GM12878 (cell line): ENCODE measurements at regions not wholly inside any gene's neighbourhood (a gene's known extent, or its start where the extent isn't known, plus 50 kb on each side); places are given as distances from the start of the nearest gene placed in this dataset.

ENCODE experiments used
- ATAC-seq: fragments of 200-7000 bp; cut with Tn5 transposase; 3 replicates; pipeline ENCODE4 v1.9.1; 2020; ENCODE audit warnings: mild to moderate bottlenecking, moderate library complexity
- BruUV-seq: library from RNA; stranded (reverse); fragments of 400-500 nt; replicated peaks from 2 replicates; lab custom pipeline; 2021; lab: Mats Ljungman, UMichigan
- CTCF ChIA-PET: fragments of 300-600 bp; sonication (Branson Sonifier 250); formaldehyde crosslinking; extraction: SDS; loops from one replicate; lab custom pipeline; 2021; ENCODE audit warnings: inconsistent platforms; lab: Yijun Ruan, JAX
- POLR2A ChIA-PET: fragments of 350-600 bp; formaldehyde crosslinking; extraction: SDS; loops from one replicate; lab custom pipeline; 2021; ENCODE audit warnings: inconsistent platforms; lab: Charles Lee
- RAD21 ChIA-PET: fragments of 300-600 bp; sonication (Branson Sonifier 250); formaldehyde crosslinking; loops from one replicate; lab custom pipeline; 2023; ENCODE audit warnings: antibody characterized with exemption; ENCODE audit not compliant: unreplicated experiment; lab: Charles Lee
- SMC1A ChIA-PET: fragments of 300-600 bp; sonication (Branson Sonifier 250); formaldehyde crosslinking; loops from one replicate; lab custom pipeline; 2023; ENCODE audit not compliant: unreplicated experiment, uncharacterized antibody; lab: Charles Lee
- DNase-seq: peaks from one replicate; pipeline ENCODE4 v3.0.0-alpha.2; 2011; ENCODE audit warnings: low read depth, low spot score
- FAIRE-seq: peaks from 3 replicates; lab custom pipeline; 2011; peaks lifted over from hg19 to GRCh38; lab: Jason Lieb, UNC
- H2AFZ ChIP-seq: 2 replicates; pipeline ENCODE4 v1.6.0; 2011; ENCODE audit warnings: low read depth, low read length, control low read depth; ENCODE audit not compliant: control insufficient read depth
- H3K27ac ChIP-seq: 2 replicates; pipeline ENCODE4 v1.5.1; 2011; ENCODE audit warnings: control low read depth; ENCODE audit not compliant: control insufficient read depth, insufficient read depth
- H3K27me3 ChIP-seq, 2 experiments: replicated peaks in 1 of 2; 2 replicates each; pipeline versions ENCODE4 v1.6.0 to v1.6.1; 2011; ENCODE audit warnings: low read length in 1 of 2; ENCODE audit not compliant: control insufficient read depth in 2 of 2, insufficient read depth in 2 of 2
- H3K36me3 ChIP-seq, 2 experiments: 2 replicates each; pipeline ENCODE4 v1.5.1; 2011; ENCODE audit warnings: low read length in 1 of 2; ENCODE audit not compliant: control insufficient read depth in 2 of 2, insufficient read depth in 2 of 2
- H3K4me1 ChIP-seq: 2 replicates; pipeline ENCODE4 v1.6.1; 2011; ENCODE audit warnings: mild to moderate bottlenecking, low read length, moderate library complexity, mixed read lengths; ENCODE audit not compliant: control insufficient read depth, insufficient read depth
- H3K4me2 ChIP-seq: 2 replicates; pipeline ENCODE4 v1.6.0; 2011; ENCODE audit warnings: control low read depth; ENCODE audit not compliant: control insufficient read depth, insufficient read depth
- H3K4me3 ChIP-seq: fragments of 200-600 bp; sonication (generic); 2 replicates; pipeline ENCODE4 v1.5.1; 2016
- H3K79me2 ChIP-seq: 2 replicates; pipeline ENCODE4 v1.6.0; 2011; ENCODE audit warnings: low read length; ENCODE audit not compliant: control insufficient read depth, insufficient read depth
- H3K9ac ChIP-seq: 2 replicates; pipeline ENCODE4 v1.8.0; 2011; ENCODE audit warnings: low read length, control low read depth, mixed read lengths; ENCODE audit not compliant: control insufficient read depth, insufficient read depth
- H3K9me3 ChIP-seq: replicated peaks from 3 replicates; pipeline ENCODE4 v1.5.1; 2011; ENCODE audit warnings: mild to moderate bottlenecking, low read length; ENCODE audit not compliant: control insufficient read depth, insufficient read depth
- H4K20me1 ChIP-seq: 2 replicates; pipeline ENCODE4 v1.6.0; 2011; ENCODE audit not compliant: control insufficient read depth, insufficient read depth
- BACH1 ChIP-seq: fragments of 450-650 bp; IDR thresholded peaks from 2 replicates; pipeline ENCODE4 v1.6.1; 2017; ENCODE audit warnings: mild to moderate bottlenecking, borderline replicate concordance
- BMI1 ChIP-seq: fragments of 450-650 bp; IDR thresholded peaks from 2 replicates; pipeline ENCODE4 v1.6.1; 2016; ENCODE audit warnings: mild to moderate bottlenecking, moderate library complexity, borderline replicate concordance
- E2F8 ChIP-seq: fragments of 450-650 bp; IDR thresholded peaks from 2 replicates; pipeline ENCODE4 v1.6.1; 2018; ENCODE audit warnings: mild to moderate bottlenecking, low read depth, moderate library complexity; ENCODE audit not compliant: partially characterized antibody
- ESRRA ChIP-seq: IDR thresholded peaks from 2 replicates; pipeline ENCODE4 v1.6.1; 2012; ENCODE audit warnings: mild to moderate bottlenecking, low read length, improper control_type of control experiment
- EZH2 ChIP-seq: IDR thresholded peaks from 2 replicates; pipeline ENCODE4 v1.6.1; 2012; ENCODE audit warnings: low read depth, mild to moderate bottlenecking, control low read depth, inconsistent platforms, low read length, borderline replicate concordance; ENCODE audit not compliant: control insufficient read depth
- IRF3 ChIP-seq: fragments of 450-650 bp; IDR thresholded peaks from 2 replicates; pipeline ENCODE4 v1.6.1; 2014; ENCODE audit warnings: mild to moderate bottlenecking
- NBN ChIP-seq: fragments of 450-650 bp; IDR thresholded peaks from 2 replicates; pipeline ENCODE4 v1.6.1; 2016
- NR2C1 ChIP-seq: fragments of 450-650 bp; IDR thresholded peaks from 2 replicates; pipeline ENCODE4 v1.6.1; 2017; ENCODE audit warnings: antibody characterized with exemption, mild to moderate bottlenecking, moderate library complexity
- POU2F2 ChIP-seq: IDR thresholded peaks from 3 replicates; pipeline ENCODE4 v1.6.1; 2011; ENCODE audit warnings: low read depth, mild to moderate bottlenecking, low read length, borderline replicate concordance
- SMAD1 ChIP-seq: fragments of 450-650 bp; IDR thresholded peaks from 2 replicates; pipeline ENCODE4 v1.6.1; 2018; ENCODE audit warnings: mild to moderate bottlenecking, low read depth; ENCODE audit not compliant: partially characterized antibody
- SMAD5 ChIP-seq: IDR thresholded peaks from 2 replicates; pipeline ENCODE4 v1.6.1; 2016; ENCODE audit warnings: antibody characterized with exemption, low read depth
- SMARCA5 ChIP-seq: fragments of 450-650 bp; IDR thresholded peaks from 2 replicates; pipeline ENCODE4 v1.6.1; 2017; ENCODE audit warnings: mild to moderate bottlenecking
- STAT3 ChIP-seq: IDR thresholded peaks from 2 replicates; pipeline ENCODE4 v1.6.1; 2011; ENCODE audit warnings: low read depth, low read length, improper control_type of control experiment
- TBL1XR1 ChIP-seq: IDR thresholded peaks from 2 replicates; pipeline ENCODE4 v1.6.1; 2012; ENCODE audit warnings: low read depth, low read length, improper control_type of control experiment
- WRNIP1 ChIP-seq: IDR thresholded peaks from 2 replicates; pipeline ENCODE4 v1.6.1; 2011; ENCODE audit warnings: low read depth, low read length, improper control_type of control experiment, borderline replicate concordance
- ZNF207 ChIP-seq: fragments of 450-650 bp; IDR thresholded peaks from 2 replicates; pipeline ENCODE4 v1.6.1; 2014; ENCODE audit warnings: antibody characterized with exemption, mild to moderate bottlenecking, borderline replicate concordance
- WGBS: methylation state at CpG from one replicate; pipeline ENCODE4 v1.1.6; 2016; ENCODE audit warnings: low lambda C conversion rate; ENCODE audit not compliant: insufficient replicate concordance, insufficient coverage; ENCODE audit errors: missing lambda C conversion rate; 5-methylcytosine and 5-hydroxymethylcytosine counted together
- in situ Hi-C: fragments of 300-500 bp; cut with MboI; formaldehyde crosslinking; loops from 9 replicates; pipeline ENCODE4 v1.14.3; 2018; ENCODE audit warnings: mixed read lengths
- intact Hi-C: fragments of 100-400 bp; cut with micrococcal nuclease; formaldehyde crosslinking; loops from one replicate; pipeline ENCODE4 v1.14.2; 2022; ENCODE audit not compliant: unreplicated experiment
- TF ChIP-seq, protein P1 (sequence below): fragments of 450-650 bp; IDR thresholded peaks from 2 replicates; pipeline ENCODE4 v1.6.1; 2017; ENCODE audit warnings: antibody characterized with exemption, mild to moderate bottlenecking, moderate library complexity

GRCh38 chr2:22673529-22673928 is 711.5 kb upstream of the KLHL29 start:
- Histone ChIP-seq H3K27me3 (no peaks in the 10 kb centered on the region), H2AFZ (no peak overlapping the region), H3K27ac (no peak overlapping the region), H4K20me1 (no peaks in the 10 kb centered on the region), H3K9ac (no peak overlapping the region), H3K79me2 (no peaks in the 10 kb centered on the region), H3K4me1 (no peaks in the 10 kb centered on the region), H3K36me3 (no peaks in the 10 kb centered on the region), H3K4me2 (0 out of 2 replicates have a peak overlapping the region, but pooled peaks have one; percentile 9), H3K9me3 (no peaks in the 10 kb centered on the region), H3K4me3 (no peak overlapping the region)
- DNase-seq (no peak), FAIRE-seq (no peak), ATAC-seq (no peak)
- no TSS peak for BruUV-seq
- POLR2A ChIA-PET: no interaction called here
- CTCF ChIA-PET: no interaction called here
- TF ChIP-seq ESRRA (no peak), E2F8 (no peak), NR2C1 (no peak), TBL1XR1 (no peak), ZNF207 (no peak), SMAD5 (no peak), EZH2 (no peak), WRNIP1 (no peak), IRF3 (no peak), STAT3 (no peak), POU2F2 (no peak), NBN (no peak), SMAD1 (no peak), BMI1 (no peak), BACH1 (no peak), SMARCA5 (no peak)
- TF ChIP-seq, protein P1, sequence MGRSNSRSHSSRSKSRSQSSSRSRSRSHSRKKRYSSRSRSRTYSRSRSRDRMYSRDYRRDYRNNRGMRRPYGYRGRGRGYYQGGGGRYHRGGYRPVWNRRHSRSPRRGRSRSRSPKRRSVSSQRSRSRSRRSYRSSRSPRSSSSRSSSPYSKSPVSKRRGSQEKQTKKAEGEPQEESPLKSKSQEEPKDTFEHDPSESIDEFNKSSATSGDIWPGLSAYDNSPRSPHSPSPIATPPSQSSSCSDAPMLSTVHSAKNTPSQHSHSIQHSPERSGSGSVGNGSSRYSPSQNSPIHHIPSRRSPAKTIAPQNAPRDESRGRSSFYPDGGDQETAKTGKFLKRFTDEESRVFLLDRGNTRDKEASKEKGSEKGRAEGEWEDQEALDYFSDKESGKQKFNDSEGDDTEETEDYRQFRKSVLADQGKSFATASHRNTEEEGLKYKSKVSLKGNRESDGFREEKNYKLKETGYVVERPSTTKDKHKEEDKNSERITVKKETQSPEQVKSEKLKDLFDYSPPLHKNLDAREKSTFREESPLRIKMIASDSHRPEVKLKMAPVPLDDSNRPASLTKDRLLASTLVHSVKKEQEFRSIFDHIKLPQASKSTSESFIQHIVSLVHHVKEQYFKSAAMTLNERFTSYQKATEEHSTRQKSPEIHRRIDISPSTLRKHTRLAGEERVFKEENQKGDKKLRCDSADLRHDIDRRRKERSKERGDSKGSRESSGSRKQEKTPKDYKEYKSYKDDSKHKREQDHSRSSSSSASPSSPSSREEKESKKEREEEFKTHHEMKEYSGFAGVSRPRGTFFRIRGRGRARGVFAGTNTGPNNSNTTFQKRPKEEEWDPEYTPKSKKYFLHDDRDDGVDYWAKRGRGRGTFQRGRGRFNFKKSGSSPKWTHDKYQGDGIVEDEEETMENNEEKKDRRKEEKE: no peak
- WGBS: 36% methylated on average over 6 of the region's 6 CpGs
- intact Hi-C loops: no loop called here
- in situ Hi-C loops: no loop called here
- SMC1A ChIA-PET: no interaction called here
- RAD21 ChIA-PET: no interaction called here
